GM10248 (cell line): ENCODE measurements at regions not wholly inside any gene's neighbourhood (a gene's known extent, or its start where the extent isn't known, plus 50 kb on each side); places are given as distances from the start of the nearest gene placed in this dataset.

Experiments
- CTCF ChIA-PET: fragments of 300-600 bp; sonication (Branson Sonifier 250); formaldehyde crosslinking; extraction: SDS; loops from one replicate; lab custom pipeline; 2021; ENCODE audit warnings: antibody characterized with exemption; lab: Yijun Ruan, JAX
- POLR2A ChIA-PET: fragments of 350-650 bp; sonication (Branson Sonifier 250); formaldehyde crosslinking; extraction: SDS; loops from one replicate; lab custom pipeline; 2020; ENCODE audit warnings: antibody characterized with exemption; lab: Yijun Ruan, JAX
- DNase-seq: peaks from one replicate; pipeline ENCODE4 v3.0.0; 2012; ENCODE audit errors: extremely low spot score
- TF ChIP-seq, protein P1 (sequence below): IDR thresholded peaks from 2 replicates; pipeline ENCODE4 v1.5.1; 2012; ENCODE audit warnings: mild to moderate bottlenecking, low read depth; ENCODE audit errors: extremely low read depth, missing control alignments, control extremely low read depth

DNA sequence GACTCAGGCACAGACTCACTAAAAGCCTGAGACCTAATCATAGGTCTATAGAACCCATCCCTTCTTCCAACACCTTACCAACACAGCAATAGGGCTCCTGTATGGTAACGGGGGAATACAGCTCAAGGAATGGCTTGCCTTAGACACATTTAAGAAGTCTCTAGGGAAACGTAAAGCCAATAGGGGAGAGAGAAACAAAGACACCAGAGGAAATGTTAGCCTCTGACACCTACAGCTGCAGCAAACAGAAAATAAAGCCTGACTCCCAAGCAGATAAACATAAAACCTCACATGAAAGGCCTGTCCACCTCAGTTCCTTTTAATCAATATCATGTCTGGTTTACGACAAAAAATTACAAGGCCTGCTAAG lies 51.1 kb upstream of the NCOA1 start:
- POLR2A ChIA-PET = no interaction called here
- TF ChIP-seq, protein P1, sequence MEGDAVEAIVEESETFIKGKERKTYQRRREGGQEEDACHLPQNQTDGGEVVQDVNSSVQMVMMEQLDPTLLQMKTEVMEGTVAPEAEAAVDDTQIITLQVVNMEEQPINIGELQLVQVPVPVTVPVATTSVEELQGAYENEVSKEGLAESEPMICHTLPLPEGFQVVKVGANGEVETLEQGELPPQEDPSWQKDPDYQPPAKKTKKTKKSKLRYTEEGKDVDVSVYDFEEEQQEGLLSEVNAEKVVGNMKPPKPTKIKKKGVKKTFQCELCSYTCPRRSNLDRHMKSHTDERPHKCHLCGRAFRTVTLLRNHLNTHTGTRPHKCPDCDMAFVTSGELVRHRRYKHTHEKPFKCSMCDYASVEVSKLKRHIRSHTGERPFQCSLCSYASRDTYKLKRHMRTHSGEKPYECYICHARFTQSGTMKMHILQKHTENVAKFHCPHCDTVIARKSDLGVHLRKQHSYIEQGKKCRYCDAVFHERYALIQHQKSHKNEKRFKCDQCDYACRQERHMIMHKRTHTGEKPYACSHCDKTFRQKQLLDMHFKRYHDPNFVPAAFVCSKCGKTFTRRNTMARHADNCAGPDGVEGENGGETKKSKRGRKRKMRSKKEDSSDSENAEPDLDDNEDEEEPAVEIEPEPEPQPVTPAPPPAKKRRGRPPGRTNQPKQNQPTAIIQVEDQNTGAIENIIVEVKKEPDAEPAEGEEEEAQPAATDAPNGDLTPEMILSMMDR = no peak
- DNase-seq = no peak
- CTCF ChIA-PET = no interaction called here

DNA sequence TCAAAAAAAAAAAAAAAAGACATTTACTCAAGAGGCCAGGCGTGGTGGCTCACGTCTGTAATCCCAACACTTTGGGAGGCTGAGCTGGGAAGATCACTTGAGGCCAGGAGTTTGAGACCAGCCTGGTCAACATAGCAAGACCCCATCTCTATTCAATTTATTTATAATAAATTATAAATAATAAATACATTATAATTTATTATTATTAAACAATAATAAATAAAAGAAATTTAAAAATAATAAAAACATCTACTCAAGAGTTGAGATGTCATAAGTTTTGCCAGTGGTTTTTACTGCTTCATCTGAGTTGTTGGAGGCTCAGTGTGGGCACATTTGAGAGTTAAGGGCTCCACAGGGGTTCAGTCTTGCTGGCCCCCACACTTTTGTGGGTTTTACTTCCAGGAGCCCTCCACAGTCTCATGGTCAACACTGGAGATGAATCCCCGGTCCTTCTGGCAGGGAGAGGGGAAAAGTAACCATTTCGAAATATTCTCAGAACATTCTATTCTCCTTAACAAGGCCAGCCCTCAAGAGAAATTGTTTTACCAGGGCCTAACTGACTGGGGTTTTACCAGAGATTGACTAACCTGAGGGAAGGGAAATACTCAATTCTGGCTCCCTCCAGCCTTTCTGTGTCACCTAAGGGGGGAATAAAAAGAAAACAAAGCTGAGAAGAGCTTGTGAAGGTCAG lies 51.6 kb upstream of the NCOA1 start:
- TF ChIP-seq, protein P1 = no peak
- no peak for DNase-seq
- CTCF ChIA-PET = no interaction called here
- POLR2A ChIA-PET = no interaction called here

DNA sequence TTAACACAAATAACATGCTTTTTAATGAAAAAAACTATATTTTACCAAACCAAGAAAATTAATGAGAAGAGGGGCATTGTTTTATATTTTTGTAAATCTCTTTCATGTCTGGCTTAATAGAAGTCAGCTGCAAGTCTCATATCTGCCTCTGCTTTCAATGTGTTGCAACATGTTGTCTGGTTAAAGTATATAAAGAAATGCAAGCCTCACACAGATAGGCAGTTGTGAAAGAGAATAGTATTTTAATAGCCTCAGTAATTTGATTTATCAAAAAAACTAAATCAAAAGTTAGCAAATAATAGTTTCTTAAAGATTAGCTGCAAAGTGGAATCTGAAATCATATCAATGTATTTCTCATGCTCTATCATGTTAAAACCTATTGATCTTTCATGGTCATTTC lies 52.9 kb upstream of the NCOA1 start:
- POLR2A ChIA-PET = no interaction called here
- DNase-seq = no peak
- CTCF ChIA-PET = interaction anchor here (9.0 kb wide), 1 partner anchor 17 kb away, joined by 56 read pairs; no protein-coding TSS in a partner anchor
- TF ChIP-seq, protein P1 = no peak

DNA sequence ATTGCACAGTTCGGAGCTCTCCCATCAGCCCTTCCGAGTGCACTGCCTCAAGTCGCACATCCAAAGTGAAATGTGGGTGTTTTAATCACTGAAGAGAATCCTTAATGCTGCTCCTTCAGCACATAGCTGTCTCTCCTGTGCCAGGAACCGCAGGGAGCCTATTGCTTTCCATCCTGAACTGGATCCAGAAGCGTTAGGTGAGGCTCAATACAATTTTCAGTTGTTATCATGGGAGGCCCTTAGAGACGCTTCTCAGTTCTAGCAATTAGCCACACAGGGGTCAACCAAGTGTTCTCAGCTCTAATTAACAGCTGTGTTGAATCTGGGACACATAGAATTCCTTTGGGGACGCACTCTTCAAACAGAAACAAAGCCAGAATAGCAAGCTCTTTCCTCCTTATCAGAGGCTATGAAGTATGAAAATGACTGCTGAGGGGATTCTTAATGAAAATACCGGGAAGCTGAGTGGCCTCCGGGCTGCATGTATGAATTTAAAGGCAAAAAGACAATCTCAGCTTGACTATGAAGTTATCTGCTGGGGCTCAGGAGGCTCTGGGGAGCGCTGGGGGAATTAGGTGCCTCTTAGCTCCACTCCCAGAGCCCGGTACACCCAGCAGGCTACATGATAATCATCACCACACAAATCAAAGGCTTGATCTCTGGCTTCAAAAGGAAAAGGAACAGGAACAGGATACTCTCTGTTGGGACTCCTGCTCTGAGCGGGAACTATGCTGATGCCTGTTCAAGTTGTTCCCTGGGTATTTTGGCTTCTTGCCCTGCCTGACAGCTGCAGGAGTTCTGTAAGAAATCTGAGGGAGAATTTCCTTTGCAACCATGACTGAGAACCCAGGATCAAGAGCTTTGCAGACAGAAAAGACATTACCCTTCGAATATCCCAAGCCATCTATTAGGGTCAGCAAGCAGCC lies 55.4 kb upstream of the NCOA1 start:
- DNase-seq = no peak
- ChIA-PET CTCF (interaction anchor here (1.4 to 9.0 kb wide), 4 partner anchors 15 to 392 kb away, joined by 3 to 56 read pairs (median 6); no protein-coding TSS in a partner anchor), POLR2A (no interaction called here)
- TF ChIP-seq, protein P1 = no peak

DNA sequence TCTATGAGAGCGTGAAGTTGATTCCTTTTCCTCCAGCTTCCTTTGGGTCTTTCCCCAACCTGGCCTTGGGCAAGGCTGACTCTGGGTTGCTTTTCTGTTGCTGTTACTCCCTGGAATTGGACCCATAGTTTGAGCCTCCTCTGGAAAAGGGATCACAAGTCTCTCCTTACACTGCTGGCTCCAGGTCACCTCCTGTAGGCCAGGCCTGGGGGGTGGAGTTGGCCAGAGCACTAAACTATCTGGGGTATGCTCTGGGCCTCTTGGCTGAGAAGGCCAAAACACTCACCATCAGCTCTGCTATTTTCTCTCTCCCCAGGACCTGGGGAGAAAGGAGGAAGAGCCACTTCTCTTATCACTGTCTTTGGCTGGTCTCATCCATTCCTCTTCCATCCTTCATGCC lies 56.5 kb upstream of the NCOA1 start:
- POLR2A ChIA-PET = no interaction called here
- CTCF ChIA-PET = interaction anchor here (1.1 to 9.0 kb wide), 7 partner anchors 13 to 393 kb away, joined by 3 to 56 read pairs (median 7); no protein-coding TSS in a partner anchor
- no peak for DNase-seq
- TF ChIP-seq, protein P1 = no peak

DNA sequence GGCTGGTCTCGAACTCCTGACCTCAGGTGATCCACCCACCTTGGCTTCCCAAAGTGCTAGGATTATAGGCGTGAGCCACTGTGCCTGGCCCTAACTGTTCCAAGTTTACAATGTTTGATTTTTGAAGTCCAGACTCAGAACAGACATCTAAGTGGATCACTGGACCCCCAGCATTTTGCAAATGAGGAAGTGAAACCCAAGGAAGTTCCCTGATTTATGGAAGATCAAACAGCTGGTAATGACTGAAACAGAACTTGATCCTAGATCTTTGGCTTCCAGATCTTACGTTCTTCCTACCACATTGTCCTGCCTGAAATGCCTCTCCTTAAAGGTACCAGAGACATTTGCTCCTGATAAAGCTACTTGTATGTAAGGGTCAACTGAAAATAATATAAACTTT lies 58.3 kb upstream of the NCOA1 start:
- DNase-seq = no peak
- TF ChIP-seq, protein P1 = no peak
- ChIA-PET POLR2A (no interaction called here), CTCF (interaction anchor here (1.6 to 9.0 kb wide), 3 partner anchors 12 to 395 kb away, joined by 8 to 56 read pairs (median 9); no protein-coding TSS in a partner anchor)
